ENCODE measurements at regions not wholly inside any gene's neighbourhood (a gene's known extent, or its start where the extent isn't known, plus 50 kb on each side); places are given as distances from the start of the nearest gene placed in this dataset.

GRCh38 chr3:22161315-22161714 lies 410.3 kb upstream of the ZNF385D start:
- Mint-ChIP-seq H3K27me3 (no peaks in the 10 kb centered on the region), H3K9me3 (no peaks in the 10 kb centered on the region), H3K4me3 (no peak overlapping the region), H3K27ac (no peak overlapping the region), H3K36me3 (no peaks in the 10 kb centered on the region), H3K4me1 (ENCODE audit: unreplicated experiment) (peaks cover 27% of the 10 kb centered on the region)
- TF ChIP-seq CTCF (conservative IDR thresholded peaks at IDR 0.05), result no peak
- DNase-seq (ENCODE audit: extremely low spot score, unreplicated experiment), result no peak

- Mint-ChIP-seq H3K4me3 (no peak overlapping the region), H3K27ac (no peak overlapping the region), H3K4me1 (ENCODE audit: unreplicated experiment) (no peaks in the 10 kb centered on the region), H3K27me3 (no peaks in the 10 kb centered on the region), H3K9me3 (no peaks in the 10 kb centered on the region), H3K36me3 (no peaks in the 10 kb centered on the region)
- no peak for DNase-seq (ENCODE audit: extremely low spot score, unreplicated experiment)
- TF ChIP-seq CTCF (conservative IDR thresholded peaks at IDR 0.05), result no peak
Measured at GRCh38 chr3:22170370-22170769, 419.4 kb upstream of the ZNF385D start.

GRCh38 chr3:22172964-22173363 lies 422.0 kb upstream of the ZNF385D start:
- Mint-ChIP-seq H3K9me3 (no peaks in the 10 kb centered on the region), H3K27me3 (no peaks in the 10 kb centered on the region), H3K36me3 (no peaks in the 10 kb centered on the region), H3K4me1 (ENCODE audit: unreplicated experiment) (no peaks in the 10 kb centered on the region), H3K4me3 (no peak overlapping the region), H3K27ac (no peak overlapping the region)
- no peak for TF ChIP-seq CTCF (conservative IDR thresholded peaks at IDR 0.05)
- no peak for DNase-seq (ENCODE audit: extremely low spot score, unreplicated experiment)

- Mint-ChIP-seq H3K9me3 (no peaks in the 10 kb centered on the region), H3K4me1 (ENCODE audit: unreplicated experiment) (no peaks in the 10 kb centered on the region), H3K27ac (no peak overlapping the region), H3K36me3 (no peaks in the 10 kb centered on the region), H3K27me3 (no peaks in the 10 kb centered on the region), H3K4me3 (no peak overlapping the region)
- peak; percentile 53 for TF ChIP-seq CTCF (conservative IDR thresholded peaks at IDR 0.05)
- DNase-seq (ENCODE audit: extremely low spot score, unreplicated experiment), result no peak
Measured at GRCh38 chr3:22175947-22176346, 424.9 kb upstream of the ZNF385D start.

- DNase-seq (ENCODE audit: extremely low spot score, unreplicated experiment), result no peak
- Mint-ChIP-seq H3K4me1 (ENCODE audit: unreplicated experiment) (no peaks in the 10 kb centered on the region), H3K9me3 (no peaks in the 10 kb centered on the region), H3K27me3 (no peaks in the 10 kb centered on the region), H3K27ac (no peak overlapping the region), H3K4me3 (no peak overlapping the region), H3K36me3 (no peaks in the 10 kb centered on the region)
- no peak for TF ChIP-seq CTCF (conservative IDR thresholded peaks at IDR 0.05)
Measured at GRCh38 chr3:22176911-22177310, 425.9 kb upstream of the ZNF385D start.

GRCh38 chr3:22189616-22190015 lies 438.6 kb upstream of the ZNF385D start:
- Mint-ChIP-seq H3K27ac (no peak overlapping the region), H3K9me3 (no peaks in the 10 kb centered on the region), H3K4me1 (ENCODE audit: unreplicated experiment) (no peaks in the 10 kb centered on the region), H3K36me3 (no peaks in the 10 kb centered on the region), H3K4me3 (no peak overlapping the region), H3K27me3 (no peaks in the 10 kb centered on the region)
- DNase-seq (ENCODE audit: extremely low spot score, unreplicated experiment), result no peak
- TF ChIP-seq CTCF (conservative IDR thresholded peaks at IDR 0.05), result no peak
